Activated CD4-positive, alpha-beta T cell treated with anti-CD3 and anti-CD28 coated beads for 1 hour (primary cell): ENCODE measurements at regions not wholly inside any gene's neighbourhood (a gene's known extent, or its start where the extent isn't known, plus 50 kb on each side); places are given as distances from the start of the nearest gene placed in this dataset.

Experiments
- DNase-seq: peaks from one replicate; pipeline ENCODE4 v3.0.0-alpha.2; 2020

DNA sequence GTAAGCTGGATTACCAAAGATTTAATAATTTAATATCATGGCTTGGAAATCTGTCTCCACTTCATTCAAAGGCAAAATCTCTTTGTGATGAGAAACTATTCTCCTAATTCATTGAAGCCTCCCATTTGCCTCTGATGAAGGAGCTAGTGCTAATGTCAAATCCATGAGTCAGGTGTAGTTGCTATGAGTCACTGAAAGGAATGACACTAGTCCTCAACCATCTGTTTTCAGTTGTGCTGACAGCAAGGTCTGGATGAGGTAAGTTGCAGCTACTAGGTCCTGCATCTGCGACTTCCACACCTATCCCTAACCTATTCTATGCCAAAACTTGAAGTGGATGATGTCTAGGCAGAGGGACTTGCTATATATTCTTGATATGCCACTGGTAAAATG is 324.0 kb upstream of the UBE2E3 start:
- DNase-seq: no peak

DNA sequence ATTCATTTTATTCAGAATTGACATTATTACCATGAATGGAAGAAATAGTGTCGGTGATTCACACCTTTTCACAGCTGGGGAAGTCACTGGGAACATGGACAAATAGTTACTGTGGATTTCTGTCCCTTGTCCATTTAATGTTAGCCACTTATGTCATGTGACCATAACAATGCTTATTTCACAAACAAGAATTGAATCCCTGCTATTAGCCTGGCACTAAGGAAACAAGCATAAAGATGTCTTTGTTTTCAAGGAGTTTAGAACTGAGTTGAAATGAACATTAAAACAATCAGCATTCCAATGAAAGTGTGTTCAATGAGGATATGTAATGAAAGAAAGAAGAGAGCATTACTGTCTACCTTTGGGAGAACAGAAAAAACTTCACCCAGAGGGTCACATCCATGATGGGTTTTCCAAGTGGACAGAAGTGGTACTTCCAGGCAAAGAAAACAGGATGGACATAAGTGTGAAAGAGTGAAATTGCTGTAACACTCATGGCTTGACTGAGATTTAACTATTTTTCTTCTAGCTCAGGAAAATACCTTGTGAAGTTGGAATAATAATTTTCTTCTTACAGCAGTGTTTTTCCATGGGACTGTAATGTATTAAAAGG is 324.5 kb upstream of the UBE2E3 start:
- DNase-seq: no peak

DNA sequence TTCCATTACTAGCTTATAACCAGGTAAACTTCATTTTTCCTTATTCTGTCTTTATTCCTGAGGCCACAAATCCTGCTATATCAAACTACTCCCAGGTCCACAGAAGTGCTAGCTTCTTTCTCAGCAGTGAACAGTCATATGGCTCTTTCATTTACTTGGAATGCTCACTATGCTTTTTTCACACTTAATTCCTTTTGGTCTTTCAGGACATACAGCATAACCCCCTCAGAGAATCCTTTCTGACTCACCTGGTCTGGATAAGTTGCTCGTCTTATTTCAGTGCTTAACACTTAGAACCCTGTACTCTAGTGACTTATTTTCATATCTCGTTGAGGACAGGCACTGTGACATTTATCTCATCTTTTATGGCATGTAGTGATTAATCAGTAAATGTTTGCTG is 325.0 kb upstream of the UBE2E3 start:
- DNase-seq: no peak

DNA sequence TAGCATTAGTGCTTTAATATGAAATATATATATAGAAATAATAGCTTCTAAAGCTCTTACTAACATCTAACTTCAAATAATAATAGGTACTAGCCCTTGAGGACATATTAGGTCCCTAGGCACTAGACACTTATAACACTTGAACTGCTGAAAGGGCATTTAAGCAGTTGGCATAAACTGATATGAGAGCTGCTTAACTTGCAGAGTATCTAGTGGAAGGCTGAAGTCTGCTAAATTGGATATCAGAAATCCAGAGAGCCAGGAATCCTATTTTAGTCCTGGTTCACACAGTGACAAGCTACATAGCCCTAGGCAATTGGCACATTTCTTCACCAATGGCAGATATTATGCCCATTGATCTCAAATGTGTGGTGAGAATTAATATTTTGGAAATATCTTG is 326.9 kb upstream of the UBE2E3 start:
- DNase-seq: no peak

DNA sequence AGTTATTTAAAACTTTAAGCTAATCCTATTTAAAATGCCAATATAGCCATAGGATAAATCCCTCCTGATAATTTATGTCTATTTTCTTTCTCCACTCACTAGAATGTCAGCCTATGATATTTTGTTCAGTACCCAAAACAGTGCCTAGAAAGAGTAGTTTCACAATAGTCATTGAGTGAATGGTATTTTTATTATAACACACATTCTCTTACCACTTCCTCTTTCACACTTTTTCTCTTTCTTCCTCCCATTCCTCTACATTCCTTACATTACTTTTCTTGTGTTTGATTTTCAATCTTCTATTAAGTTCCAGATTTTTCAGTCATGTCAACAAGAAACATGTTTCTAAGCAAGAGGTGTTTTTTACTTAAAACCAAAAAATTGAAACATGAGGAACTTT is 327.6 kb upstream of the UBE2E3 start:
- DNase-seq: no peak

DNA sequence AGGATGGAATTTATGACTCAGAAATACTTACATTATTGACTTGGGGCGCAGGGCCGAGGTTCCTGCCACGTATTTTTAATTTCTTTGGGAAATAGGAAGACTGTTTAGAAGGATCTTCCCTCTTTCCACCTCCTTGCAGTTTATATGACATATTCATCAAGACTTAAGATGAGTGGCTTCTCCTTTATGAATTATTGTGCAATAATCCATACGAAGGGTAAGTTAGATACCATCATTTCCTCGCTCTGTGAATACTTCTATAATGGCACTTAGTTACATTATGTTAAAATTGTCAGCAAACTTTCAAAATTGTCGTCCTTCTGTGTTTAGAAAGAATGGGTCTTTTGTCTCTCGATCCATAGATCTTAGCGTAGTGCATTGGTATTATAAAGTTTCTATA is 328.8 kb upstream of the UBE2E3 start:
- no peak for DNase-seq

DNA sequence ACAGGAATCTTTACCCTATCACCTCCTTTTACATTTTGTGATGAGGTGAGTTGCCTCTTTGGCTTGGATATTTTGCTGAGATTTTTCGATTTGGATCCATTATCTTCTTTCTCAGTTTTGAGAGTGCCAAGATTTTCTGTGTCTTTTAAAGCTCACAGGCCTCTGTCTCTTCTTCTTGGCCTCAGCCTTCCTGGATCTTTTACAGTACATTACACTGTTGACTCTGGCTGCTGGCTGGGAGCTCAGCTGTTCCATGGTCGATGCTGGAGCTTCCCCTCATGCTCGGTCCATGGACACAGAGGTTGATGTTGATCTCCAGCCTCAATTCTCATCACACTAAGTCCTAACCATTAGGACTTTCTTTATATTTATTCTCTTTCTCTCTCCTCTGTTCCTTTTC is 332.8 kb upstream of the UBE2E3 start:
- no peak for DNase-seq

DNA sequence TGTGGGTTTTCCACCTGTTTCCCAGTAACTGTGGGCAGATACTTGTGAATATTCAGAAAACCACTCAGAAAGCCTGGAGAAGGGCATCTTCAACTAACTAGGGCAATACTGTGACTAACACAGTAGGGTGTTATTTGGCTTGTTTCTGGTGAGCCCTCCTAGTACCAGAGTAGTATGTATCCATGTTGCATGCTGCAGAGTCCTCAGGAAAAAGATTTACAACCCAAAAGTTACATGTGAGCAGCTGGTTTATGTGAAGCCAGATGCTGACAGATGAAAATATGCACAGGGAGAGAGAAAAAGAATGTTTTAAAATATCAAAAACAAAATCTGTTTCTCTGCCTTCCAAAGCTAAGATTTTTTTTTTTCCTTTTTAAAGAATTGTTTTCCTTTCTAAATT is 333.2 kb upstream of the UBE2E3 start:
- DNase-seq: no peak

DNA sequence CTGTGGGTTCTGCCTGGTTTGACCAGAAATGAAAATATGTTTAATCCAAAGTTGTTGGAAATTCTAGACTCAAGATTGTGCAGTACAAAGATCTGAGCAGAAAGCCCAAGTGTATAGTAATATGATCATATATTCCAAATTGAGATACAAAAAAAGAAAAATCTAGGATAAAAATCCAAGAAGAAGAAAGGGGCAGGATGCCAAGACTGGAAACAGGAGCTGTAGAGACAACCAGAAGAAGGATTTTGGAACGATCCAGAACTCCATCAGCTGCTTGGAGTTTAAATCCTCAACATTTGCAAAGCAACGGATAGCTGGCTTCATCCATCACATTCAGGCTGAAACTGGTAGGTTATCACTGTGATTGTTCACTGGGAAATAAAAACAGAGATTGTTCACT is 333.6 kb upstream of the UBE2E3 start:
- DNase-seq: no peak

DNA sequence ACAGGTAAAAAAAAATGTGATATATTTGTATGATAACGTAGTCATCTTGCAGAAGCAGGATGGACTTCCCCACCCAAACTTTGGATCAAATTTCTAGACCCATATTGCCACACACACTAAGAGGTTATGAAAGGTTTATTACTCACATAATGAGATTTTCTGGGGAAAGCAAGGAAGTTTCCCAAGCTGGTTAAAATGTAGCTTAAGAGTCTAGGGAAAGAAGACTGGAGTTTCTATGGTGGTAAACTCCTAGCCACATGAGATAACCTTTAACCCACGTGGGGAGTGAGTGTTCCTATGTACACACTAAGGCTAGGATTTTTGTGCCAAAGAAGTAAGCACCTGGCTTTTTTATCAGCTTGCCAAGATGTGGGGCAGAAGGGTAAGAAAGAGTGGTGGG is 335.7 kb upstream of the UBE2E3 start:
- DNase-seq: no peak

DNA sequence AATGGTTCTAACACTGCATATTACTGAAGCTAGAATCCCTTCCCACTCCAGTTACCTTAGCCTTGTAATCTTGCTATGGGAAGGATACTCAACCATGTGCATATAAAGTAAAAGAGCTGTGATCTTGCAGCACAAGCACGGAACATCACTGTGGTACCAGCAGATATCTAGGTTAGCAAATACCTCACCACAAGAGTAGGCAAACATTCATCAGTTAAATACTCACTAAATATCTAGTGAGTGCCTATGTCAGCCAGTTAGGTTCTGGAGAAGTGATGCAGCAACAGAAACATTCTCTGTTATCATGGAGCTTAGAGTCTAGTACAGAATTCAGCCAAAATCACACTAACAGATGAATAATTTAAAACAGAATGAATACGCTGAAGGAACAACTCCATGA is 349.6 kb upstream of the UBE2E3 start:
- DNase-seq: no peak

DNA sequence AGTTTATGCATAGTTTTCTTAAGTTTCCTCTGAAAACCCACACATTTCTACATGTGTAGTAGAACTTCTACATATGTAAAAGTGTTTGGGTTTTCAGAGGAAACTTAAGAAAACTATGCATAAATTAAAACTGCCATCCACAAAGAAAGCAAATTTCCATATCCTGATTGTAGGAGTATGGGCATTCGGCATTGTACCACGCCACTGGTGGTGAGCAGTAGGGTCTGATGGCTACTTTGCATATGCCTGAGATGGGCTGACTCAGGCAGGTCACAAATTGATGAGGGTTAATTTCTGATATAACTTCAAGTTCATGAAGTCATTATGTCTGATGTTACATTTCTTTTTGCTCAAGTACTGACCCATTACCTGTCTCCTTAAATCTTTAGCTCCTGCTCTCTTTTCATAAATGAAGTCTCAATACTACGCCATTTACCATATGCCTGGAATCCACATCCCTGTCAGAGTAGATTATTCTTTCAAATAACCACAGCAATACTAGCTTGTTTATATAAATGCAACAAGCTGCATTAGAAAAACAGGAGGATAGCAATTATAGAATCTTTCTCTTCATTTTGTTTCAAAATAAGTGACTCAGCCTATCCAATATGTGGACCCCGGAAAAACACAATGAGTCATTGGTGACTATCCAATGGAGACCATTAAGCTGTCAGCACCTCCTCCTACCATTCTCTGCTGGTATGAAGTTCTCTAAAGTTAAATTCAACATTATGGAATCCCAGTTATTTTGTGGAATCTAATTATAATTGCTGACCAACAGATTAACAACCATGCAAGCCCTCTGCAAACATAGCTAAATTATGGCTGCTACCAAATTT is 355.2 kb upstream of the UBE2E3 start:
- DNase-seq: no peak

DNA sequence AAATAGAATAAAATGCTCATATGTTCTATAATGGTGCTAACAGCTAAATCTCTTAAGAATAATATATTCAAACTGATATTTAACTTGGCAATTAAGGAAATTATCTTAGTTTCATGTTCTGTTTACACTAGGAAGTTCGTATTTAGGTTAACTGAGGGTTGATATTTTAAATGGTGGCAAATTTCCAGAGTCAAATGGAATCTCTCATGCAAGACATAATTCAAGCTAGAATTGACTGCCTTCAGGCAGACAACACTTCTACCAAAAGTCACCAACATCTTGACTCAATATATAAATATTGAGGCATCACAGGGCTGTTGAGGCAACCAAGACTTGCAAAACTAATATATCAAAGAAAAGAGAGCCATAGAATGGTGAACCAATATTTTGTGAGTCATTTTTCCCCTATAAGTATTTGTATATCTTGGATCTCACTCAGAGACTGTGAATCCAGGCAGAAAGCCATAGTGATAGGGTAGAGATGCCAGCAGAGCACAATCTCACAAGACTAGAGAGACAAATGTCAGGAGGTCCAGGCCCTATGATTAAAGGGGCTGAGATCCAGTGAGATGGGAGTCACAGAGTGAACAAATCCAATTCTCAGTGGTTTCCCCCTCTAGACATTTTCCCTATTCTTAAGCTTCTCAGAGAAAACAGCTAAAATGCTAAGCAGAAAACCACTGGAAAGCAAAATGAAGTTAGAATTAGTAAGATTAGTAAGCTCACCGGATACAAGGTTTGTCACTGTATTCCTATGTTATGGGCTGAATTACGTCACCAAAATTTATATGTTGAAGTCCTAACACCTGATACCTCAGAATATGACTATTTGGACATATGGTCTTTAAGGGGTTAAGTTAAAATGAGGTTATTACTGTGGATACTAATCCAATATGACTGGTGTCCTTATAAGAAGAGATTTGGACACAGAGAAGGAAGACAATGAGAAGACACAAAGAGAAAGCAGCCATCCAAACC is 358.2 kb upstream of the UBE2E3 start:
- no peak for DNase-seq

DNA sequence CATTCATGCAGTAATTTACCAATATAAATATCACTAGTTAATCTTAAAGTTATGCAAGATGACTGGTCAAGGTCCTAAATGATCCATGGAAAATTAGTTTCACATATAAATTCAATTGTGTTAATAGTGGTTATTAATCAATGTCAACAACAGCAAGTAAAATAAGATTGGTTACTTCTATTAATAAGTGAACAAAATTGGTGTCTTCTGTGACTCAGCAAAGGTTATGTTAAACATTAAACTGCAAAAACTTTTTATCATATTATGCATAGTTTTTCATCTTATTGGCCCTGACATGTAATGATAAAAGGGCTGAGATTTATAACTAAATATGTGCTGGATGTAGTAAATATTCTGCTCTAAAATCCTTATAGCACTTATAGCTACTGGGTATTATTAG is 359.0 kb upstream of the UBE2E3 start:
- DNase-seq: no peak

DNA sequence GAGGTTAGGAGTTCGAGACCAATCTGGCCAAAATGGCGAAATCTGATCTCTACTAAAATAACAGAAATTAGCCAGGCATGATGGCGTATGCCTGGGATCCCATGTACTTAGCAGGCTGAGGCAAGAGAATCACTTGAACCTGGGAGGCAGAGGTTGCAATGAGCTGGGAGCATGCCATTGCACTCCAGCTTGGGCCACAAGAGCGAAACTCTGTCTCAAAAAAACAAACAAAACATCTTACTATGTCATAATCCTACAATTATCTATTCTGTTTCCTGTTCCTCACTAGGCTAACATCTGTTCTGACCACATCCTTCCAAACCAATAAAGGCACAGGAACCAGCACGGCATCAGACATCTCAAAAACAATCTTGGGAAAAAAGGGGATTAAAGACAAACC is 361.8 kb upstream of the UBE2E3 start:
- no peak for DNase-seq

DNA sequence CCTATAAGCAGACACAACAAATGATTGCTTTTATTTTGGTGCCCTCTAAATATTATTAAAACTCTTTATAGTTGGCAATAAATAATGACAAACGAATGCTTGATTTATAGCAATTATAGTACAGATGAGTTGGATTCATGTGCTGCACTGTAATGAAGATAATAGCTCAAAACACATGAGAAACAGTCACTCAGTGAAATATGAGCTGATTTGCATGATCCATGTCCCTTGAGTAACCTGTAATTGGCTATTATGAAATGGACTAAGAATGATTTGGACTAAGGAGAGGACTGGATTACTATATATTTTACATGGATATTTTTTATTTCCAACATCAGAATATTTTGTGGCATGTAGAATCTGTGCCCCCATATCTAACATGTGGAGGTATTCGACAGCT is 365.6 kb upstream of the UBE2E3 start:
- no peak for DNase-seq

DNA sequence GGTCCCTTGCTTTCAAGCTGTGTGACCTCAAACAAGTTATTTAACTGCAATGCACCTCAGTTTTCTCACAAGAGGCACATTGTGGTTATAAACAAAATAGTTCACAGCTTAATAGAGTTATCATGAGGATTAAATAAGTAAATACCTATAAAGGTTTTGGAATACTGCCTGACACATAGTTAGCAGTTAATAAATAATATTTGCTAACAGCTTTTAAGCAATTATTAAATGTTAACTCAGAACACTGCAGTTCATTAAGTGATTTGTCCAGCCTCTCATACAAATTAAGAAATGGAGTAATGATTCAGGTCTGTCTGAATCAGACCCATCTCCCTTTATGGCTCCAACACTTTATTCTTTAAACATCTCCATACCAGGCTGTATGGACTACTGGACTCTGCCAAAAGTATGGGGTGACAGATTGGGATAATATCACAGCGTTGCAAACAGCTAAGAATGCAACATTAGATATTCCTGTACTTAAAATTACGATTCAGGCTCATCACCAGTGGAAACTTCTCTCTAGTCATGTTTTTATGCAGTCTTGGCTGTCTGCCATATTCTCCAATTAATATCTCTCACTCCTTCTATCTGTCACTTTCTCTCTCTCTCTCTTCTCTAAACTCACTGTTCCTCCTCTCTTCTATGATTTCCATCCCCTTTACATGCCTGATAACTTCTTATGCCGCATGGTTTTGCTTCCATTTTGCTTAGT is 370.6 kb upstream of the UBE2E3 start:
- no peak for DNase-seq

DNA sequence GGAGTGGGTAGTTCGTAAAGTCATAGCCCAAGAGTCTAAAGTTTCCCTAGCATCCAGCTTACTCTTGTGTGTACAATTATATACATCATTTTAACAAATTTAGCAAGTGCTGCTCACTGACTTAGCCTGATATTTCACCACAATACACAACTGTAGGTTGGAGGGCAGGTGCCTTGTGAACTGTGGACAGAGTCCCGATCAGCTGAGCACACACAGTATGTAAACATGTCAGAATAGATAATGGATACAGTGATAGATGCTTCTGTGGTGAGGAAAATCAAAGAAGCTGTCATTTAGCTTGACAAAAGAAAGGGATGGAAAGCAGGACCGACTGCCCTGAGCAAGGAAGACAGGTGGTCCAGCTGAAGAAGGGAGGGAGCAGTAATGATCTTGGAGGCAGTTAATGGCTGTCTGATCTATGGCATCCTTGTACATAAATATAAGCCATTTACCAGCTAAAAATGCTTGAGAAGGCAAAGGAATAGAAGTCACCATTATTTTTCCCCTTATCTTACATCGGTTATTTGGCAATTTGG is 372.8 kb upstream of the UBE2E3 start:
- DNase-seq: no peak

DNA sequence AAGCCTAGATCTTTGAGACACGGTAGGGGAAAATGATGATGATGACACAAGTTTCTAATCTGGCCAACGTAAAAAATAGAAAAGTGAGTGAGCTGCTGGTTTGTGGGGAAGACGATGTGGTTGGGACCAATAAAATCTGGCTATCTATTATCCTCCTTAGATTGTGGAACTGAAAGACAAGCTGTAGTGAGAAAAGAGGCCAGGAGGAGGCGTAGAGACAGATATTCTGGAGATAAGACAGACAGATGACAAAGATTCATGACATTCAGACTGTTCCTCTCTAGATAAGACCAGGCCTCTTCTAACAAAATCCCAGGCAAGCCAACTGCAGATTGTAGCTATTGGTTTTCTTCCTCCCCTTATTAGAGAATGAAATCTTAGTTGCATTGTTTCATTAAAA is 376.3 kb upstream of the UBE2E3 start:
- DNase-seq: no peak

DNA sequence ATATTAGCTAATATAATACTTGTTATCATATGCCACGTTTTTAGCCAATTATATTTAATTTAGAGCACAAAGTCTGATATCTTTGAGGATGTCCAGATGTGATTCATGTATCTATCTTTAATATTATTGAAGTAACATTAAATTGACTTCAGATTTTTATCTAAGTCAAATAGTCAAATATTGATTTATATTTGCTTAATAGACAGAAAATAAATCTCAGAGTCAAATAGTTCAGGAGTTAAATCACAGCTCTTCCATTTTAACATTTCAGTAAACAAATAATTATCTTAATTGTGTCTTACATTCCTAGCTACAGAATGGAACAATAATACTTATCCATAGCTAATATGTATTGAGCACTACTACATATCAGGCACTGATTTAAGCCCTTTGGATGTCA is 379.4 kb upstream of the UBE2E3 start:
- DNase-seq: no peak

DNA sequence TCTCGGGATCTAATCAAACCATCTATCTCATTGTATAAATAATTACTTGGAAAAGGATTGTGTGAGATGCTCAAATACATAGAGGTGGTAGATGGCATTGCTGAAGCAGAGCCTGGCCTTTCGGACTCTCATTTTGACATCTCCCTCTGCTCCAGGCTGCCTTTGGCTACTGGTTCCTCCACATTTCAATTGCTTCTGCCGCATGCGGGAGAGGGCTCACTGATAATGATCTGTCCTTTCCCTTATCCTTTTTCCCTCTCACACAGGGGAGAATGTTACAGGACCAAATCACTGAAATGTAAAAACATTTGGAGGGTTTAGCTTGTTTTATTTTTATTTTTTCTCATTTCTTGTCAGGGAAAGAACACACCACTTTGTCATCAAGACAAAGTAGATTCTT is 380.6 kb upstream of the UBE2E3 start:
- no peak for DNase-seq

DNA sequence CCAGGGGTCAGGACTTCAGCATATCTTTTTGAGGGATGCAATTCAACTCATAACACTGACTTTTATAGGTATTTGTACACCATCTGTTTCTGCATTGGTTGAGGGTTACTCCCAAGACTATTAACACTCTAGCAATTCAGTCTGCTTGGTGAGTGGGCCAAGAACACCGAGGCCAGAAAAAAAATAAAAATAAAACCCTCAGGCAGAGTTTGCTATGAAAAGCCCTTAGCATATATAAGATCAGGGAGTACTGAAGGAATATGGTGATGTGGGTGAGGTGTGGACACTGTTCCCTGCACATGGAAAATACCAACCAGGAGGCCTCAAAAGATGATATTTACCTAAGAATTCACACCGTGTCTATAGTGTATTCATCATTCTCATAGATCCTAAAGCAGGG is 383.2 kb upstream of the UBE2E3 start:
- DNase-seq: no peak

DNA sequence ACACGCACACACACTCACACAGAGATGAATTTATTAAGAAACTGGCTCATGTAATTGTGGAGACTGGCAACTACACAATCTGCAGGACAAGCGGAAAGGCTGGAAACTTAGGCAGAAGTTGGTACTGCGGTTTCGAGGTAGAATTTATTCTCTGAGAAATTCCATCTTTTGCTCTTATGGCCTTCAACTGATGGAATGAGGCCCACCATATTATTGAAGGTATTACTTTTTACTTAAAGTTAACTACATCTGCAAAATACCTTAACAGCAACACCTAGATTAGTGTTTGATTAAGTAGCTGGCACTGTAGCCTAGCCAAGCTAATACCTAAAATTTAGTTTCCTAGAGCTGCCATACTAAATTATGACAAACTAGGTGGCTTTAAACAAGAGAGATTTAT is 384.0 kb upstream of the UBE2E3 start:
- DNase-seq: no peak
